Liver (tissue), 7 donors: ENCODE measurements at regions not wholly inside any gene's neighbourhood (a gene's known extent, or its start where the extent isn't known, plus 50 kb on each side); places are given as distances from the start of the nearest gene placed in this dataset.

Experiments
- DNase-seq: peaks from one replicate; pipeline ENCODE4 v3.0.0-alpha.2; 2017; ENCODE audit warnings: low spot score
- H3K27ac ChIP-seq, 2 donors: one replicate each; pipeline ENCODE4 v1.7.0; 2013; ENCODE audit warnings: inconsistent platforms in 2 of 2, low read length in 2 of 2, control low read depth in 1 of 2, low read depth in 1 of 2, mild to moderate bottlenecking in 1 of 2
- H3K27me3 ChIP-seq, 4 donors: one replicate each; pipeline versions ENCODE4 v1.6.1 to v1.7.0; 2013; ENCODE audit warnings: low read length in 3 of 4, inconsistent platforms in 1 of 4, mild to moderate bottlenecking in 1 of 4, moderate library complexity in 1 of 4; ENCODE audit not compliant: control insufficient read depth in 4 of 4, insufficient read depth in 4 of 4
- H3K36me3 ChIP-seq, 4 donors: one replicate each; pipeline versions ENCODE4 v1.6.1 to v1.7.0; 2013; ENCODE audit warnings: low read length in 3 of 4, mild to moderate bottlenecking in 3 of 4, low read depth in 1 of 4, moderate library complexity in 1 of 4; ENCODE audit not compliant: control insufficient read depth in 4 of 4, insufficient read depth in 3 of 4
- H3K4me1 ChIP-seq, 4 donors: one replicate each; pipeline versions ENCODE4 v1.6.1 to v1.7.0; 2013; ENCODE audit warnings: low read length in 3 of 4, mild to moderate bottlenecking in 3 of 4, moderate library complexity in 1 of 4; ENCODE audit not compliant: control insufficient read depth in 4 of 4, insufficient read depth in 4 of 4
- H3K4me3 ChIP-seq, 3 donors: one replicate each; pipeline versions ENCODE4 v1.6.1 to v1.7.0; 2013; ENCODE audit warnings: low read length in 3 of 3, control low read depth in 1 of 3, low read depth in 1 of 3, mild to moderate bottlenecking in 1 of 3
- H3K9ac ChIP-seq, 2 donors: one replicate each; pipeline ENCODE4 v1.7.0; 2013; ENCODE audit warnings: low read length in 2 of 2, mild to moderate bottlenecking in 2 of 2, moderate library complexity in 2 of 2, control low read depth in 1 of 2, low read depth in 1 of 2
- H3K9me3 ChIP-seq, 4 donors: one replicate each; pipeline versions ENCODE4 v1.6.1 to v1.7.0; 2013; ENCODE audit warnings: low read length in 3 of 4; ENCODE audit not compliant: control insufficient read depth in 4 of 4
- ATF3 ChIP-seq: IDR thresholded peaks from 2 replicates; pipeline ENCODE4 v1.6.1; 2016; ENCODE audit warnings: antibody characterized with exemption
- EGR1 ChIP-seq, 2 donors: IDR thresholded peaks; 2 replicates each; pipeline ENCODE4 v1.6.1; 2016 to 2018; ENCODE audit warnings: antibody characterized with exemption in 2 of 2, low read depth in 2 of 2
- FOXA1 ChIP-seq: IDR thresholded peaks from 2 replicates; pipeline ENCODE4 v1.6.1; 2016; ENCODE audit warnings: antibody characterized with exemption
- FOXA2 ChIP-seq: IDR thresholded peaks from 2 replicates; pipeline ENCODE4 v1.6.1; 2016; ENCODE audit warnings: antibody characterized with exemption
- GABPA ChIP-seq, 2 donors: IDR thresholded peaks in 1 of 2; conservative IDR thresholded peaks in 1 of 2; 2 replicates each; pipeline ENCODE4 v1.6.1; 2016; ENCODE audit warnings: antibody characterized with exemption in 2 of 2, mild to moderate bottlenecking in 1 of 2, moderate library complexity in 1 of 2
- HNF4G ChIP-seq: IDR thresholded peaks from 2 replicates; pipeline ENCODE4 v1.6.1; 2016; ENCODE audit warnings: antibody characterized with exemption
- JUND ChIP-seq, 2 donors: IDR thresholded peaks; 2 replicates each; pipeline ENCODE4 v1.6.1; 2016; ENCODE audit warnings: antibody characterized with exemption in 2 of 2
- MAX ChIP-seq: IDR thresholded peaks from 2 replicates; pipeline ENCODE4 v1.6.1; 2016; ENCODE audit warnings: antibody characterized with exemption
- RAD21 ChIP-seq, 2 donors: IDR thresholded peaks; 2 replicates each; pipeline ENCODE4 v1.6.1; 2016; ENCODE audit warnings: antibody characterized with exemption in 2 of 2, mild to moderate bottlenecking in 2 of 2
- SP1 ChIP-seq: IDR thresholded peaks from 2 replicates; pipeline ENCODE4 v1.6.1; 2018; ENCODE audit warnings: antibody characterized with exemption, mild to moderate bottlenecking
- WGBS: extraction: QIAGEN DNeasy Blood & Tissue Kit; methylation state at CpG from one replicate; pipeline ENCODE4 v1.1.7; 2013; 5-methylcytosine and 5-hydroxymethylcytosine counted together
- TF ChIP-seq, protein P1 (sequence below): IDR thresholded peaks from 2 replicates; pipeline ENCODE4 v1.6.1; 2016; ENCODE audit warnings: antibody characterized with exemption
- TF ChIP-seq, protein P2 (sequence below): IDR thresholded peaks from 2 replicates; pipeline ENCODE4 v1.6.1; 2016; ENCODE audit warnings: antibody characterized with exemption, mild to moderate bottlenecking
- donor health status: healthy.
- donor health status: healthy.
- donor health status: healthy.
- donor health status: healthy.

DNA sequence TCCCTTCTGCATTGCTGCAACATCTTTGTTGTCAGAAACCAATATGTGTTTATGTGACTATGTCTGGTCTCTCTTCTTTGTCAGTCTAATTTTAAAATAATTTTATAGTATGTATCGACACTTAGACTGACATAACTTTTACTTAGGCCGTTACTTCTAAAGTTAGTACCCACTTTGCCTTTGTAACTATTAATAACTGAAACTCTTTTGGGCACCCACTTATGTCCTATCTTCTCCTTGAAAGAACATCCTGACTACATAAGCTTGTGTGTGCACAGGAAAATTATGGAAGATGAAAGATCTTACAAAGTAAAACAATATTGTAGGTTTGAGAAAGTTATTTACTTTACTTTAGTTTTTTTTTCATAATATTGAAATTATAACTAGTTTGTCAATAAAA is 230.4 kb upstream of the CCDC179 start:
- Histone ChIP-seq H3K4me1 (no peaks in the 10 kb centered on the region), H3K36me3 (no peaks in the 10 kb centered on the region), H3K27ac (no peak overlapping the region), H3K27me3 (no peaks in the 10 kb centered on the region), H3K9ac (no peak overlapping the region), H3K9me3 (no peaks in the 10 kb centered on the region), H3K4me3 (no peak overlapping the region)
- TF ChIP-seq MAX (no peak), ATF3 (no peak), GABPA (IDR thresholded peaks at IDR 0.05 in 1 of 2, conservative IDR thresholded peaks at IDR 0.05 in 1 of 2) (no peak)
- TF ChIP-seq, protein P1, sequence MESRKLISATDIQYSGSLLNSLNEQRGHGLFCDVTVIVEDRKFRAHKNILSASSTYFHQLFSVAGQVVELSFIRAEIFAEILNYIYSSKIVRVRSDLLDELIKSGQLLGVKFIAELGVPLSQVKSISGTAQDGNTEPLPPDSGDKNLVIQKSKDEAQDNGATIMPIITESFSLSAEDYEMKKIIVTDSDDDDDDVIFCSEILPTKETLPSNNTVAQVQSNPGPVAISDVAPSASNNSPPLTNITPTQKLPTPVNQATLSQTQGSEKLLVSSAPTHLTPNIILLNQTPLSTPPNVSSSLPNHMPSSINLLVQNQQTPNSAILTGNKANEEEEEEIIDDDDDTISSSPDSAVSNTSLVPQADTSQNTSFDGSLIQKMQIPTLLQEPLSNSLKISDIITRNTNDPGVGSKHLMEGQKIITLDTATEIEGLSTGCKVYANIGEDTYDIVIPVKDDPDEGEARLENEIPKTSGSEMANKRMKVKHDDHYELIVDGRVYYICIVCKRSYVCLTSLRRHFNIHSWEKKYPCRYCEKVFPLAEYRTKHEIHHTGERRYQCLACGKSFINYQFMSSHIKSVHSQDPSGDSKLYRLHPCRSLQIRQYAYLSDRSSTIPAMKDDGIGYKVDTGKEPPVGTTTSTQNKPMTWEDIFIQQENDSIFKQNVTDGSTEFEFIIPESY = no peak
- DNase-seq = no peak
- 93% methylated on average over 2 of the region's 2 CpGs for WGBS

- Histone ChIP-seq H3K4me3 (no peak overlapping the region), H3K27me3 (no peaks in the 10 kb centered on the region), H3K36me3 (no peaks in the 10 kb centered on the region), H3K27ac (no peak overlapping the region), H3K4me1 (no peaks in the 10 kb centered on the region), H3K9ac (no peak overlapping the region), H3K9me3 (no peaks in the 10 kb centered on the region)
- no peak for TF ChIP-seq EGR1 (IDR thresholded peaks at IDR 0.05; ENCODE audit: low read depth in 2 of 2)
- TF ChIP-seq FOXA1 = no peak
- no peak for TF ChIP-seq ATF3
- TF ChIP-seq HNF4G = no peak
- TF ChIP-seq, protein P2, sequence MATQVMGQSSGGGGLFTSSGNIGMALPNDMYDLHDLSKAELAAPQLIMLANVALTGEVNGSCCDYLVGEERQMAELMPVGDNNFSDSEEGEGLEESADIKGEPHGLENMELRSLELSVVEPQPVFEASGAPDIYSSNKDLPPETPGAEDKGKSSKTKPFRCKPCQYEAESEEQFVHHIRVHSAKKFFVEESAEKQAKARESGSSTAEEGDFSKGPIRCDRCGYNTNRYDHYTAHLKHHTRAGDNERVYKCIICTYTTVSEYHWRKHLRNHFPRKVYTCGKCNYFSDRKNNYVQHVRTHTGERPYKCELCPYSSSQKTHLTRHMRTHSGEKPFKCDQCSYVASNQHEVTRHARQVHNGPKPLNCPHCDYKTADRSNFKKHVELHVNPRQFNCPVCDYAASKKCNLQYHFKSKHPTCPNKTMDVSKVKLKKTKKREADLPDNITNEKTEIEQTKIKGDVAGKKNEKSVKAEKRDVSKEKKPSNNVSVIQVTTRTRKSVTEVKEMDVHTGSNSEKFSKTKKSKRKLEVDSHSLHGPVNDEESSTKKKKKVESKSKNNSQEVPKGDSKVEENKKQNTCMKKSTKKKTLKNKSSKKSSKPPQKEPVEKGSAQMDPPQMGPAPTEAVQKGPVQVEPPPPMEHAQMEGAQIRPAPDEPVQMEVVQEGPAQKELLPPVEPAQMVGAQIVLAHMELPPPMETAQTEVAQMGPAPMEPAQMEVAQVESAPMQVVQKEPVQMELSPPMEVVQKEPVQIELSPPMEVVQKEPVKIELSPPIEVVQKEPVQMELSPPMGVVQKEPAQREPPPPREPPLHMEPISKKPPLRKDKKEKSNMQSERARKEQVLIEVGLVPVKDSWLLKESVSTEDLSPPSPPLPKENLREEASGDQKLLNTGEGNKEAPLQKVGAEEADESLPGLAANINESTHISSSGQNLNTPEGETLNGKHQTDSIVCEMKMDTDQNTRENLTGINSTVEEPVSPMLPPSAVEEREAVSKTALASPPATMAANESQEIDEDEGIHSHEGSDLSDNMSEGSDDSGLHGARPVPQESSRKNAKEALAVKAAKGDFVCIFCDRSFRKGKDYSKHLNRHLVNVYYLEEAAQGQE = no peak
- no peak for TF ChIP-seq SP1
- no peak for TF ChIP-seq RAD21 (IDR thresholded peaks at IDR 0.05)
- TF ChIP-seq, protein P1 = no peak
- no peak for TF ChIP-seq FOXA2
- TF ChIP-seq JUND (IDR thresholded peaks at IDR 0.05) = no peak
- TF ChIP-seq MAX = no peak
- 98% methylated on average over 2 of the region's 2 CpGs for WGBS
- no peak for DNase-seq
These were observed 235.4 kb upstream of the CCDC179 start for GRCh38 chr11:23095650-23096189.
